ENCODE measurements at regions not wholly inside any gene's neighbourhood (a gene's known extent, or its start where the extent isn't known, plus 50 kb on each side); places are given as distances from the start of the nearest gene placed in this dataset.

- H3K4me3 ChIP-seq = no peak overlapping the region
- no peak for DNase-seq
- no peak overlapping the region for H3K27ac ChIP-seq
- no peaks in the 10 kb centered on the region for H3K27me3 ChIP-seq
- H3K9me3 ChIP-seq = peaks cover 0 to 3% (median 0%) of the 10 kb centered on the region in 3 donors
- H3K4me1 ChIP-seq = no peaks in the 10 kb centered on the region
- peaks cover 0 to 5% (median 0%) of the 10 kb centered on the region in 3 donors for H3K36me3 ChIP-seq
- intact Hi-C loops (cut with DNase I; ENCODE audit: low total_unique reads) = no loop called here
- no peak for TF ChIP-seq CTCF (IDR thresholded peaks at IDR 0.05)
Observed at GRCh38 chr3:40961104-40961857, 238.0 kb upstream of the CTNNB1 start.

DNA sequence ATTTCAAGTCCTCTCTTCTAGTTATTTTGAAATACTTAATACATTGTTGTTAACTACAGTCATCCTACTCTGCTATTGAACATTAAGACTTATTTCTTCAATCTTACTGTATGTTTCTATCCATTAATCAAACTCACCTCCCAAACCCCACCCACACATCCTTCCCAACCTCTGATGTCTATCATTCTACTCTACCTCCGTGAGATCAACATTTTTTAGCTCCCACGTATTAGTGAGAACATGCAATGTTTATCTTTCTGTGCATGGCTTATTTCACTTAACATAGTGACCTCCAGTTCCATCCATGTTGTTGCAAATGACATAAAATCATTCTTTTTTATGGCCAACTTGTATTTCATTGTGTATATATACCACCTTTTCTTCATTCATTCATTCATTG is 236.6 kb upstream of the CTNNB1 start:
- intact Hi-C loops (cut with DNase I; ENCODE audit: low total_unique reads) = no loop called here
- Histone ChIP-seq H3K36me3 (peaks cover 0 to 5% (median 0%) of the 10 kb centered on the region in 3 donors), H3K4me1 (no peaks in the 10 kb centered on the region), H3K9me3 (peaks cover 0 to 3% (median 0%) of the 10 kb centered on the region in 3 donors), H3K4me3 (no peak overlapping the region), H3K27me3 (no peaks in the 10 kb centered on the region), H3K27ac (no peak overlapping the region)
- no peak for TF ChIP-seq CTCF (IDR thresholded peaks at IDR 0.05)
- no peak for DNase-seq

DNA sequence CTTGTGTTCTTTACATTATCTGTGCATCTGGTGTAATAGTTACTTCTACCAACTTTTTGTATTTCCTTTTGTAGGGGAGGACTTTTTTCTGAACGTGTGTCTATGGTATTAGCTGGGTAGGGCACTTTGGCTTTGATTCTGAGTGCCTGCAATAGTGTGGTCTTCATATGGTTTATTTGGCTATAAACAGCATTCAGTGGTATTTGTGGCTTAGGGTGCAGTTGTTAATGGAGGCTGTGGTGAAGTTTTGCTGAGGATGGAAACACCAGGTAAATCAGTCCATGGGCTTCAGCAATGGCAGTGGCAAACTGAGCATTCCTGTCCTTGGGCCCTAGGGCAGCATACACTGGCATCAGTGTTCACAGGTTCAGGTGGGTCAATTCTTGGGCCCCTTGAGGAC is 230.6 kb upstream of the CTNNB1 start:
- no peak for DNase-seq
- no peak for TF ChIP-seq CTCF (IDR thresholded peaks at IDR 0.05)
- H3K27me3 ChIP-seq = no peaks in the 10 kb centered on the region
- H3K36me3 ChIP-seq = peaks cover 0 to 2% (median 0%) of the 10 kb centered on the region in 3 donors
- intact Hi-C loops (cut with DNase I; ENCODE audit: low total_unique reads) = no loop called here
- peaks cover 0 to 35% (median 31%) of the 10 kb centered on the region in 4 donors for H3K4me1 ChIP-seq
- H3K9me3 ChIP-seq = peaks cover 0 to 3% (median 0%) of the 10 kb centered on the region in 3 donors
- H3K4me3 ChIP-seq = no peak overlapping the region
- H3K27ac ChIP-seq = no peak overlapping the region

GRCh38 chr3:40969341-40969740 is 230.0 kb upstream of the CTNNB1 start:
- no peak for DNase-seq
- Histone ChIP-seq H3K9me3 (peaks cover 0 to 1% (median 0%) of the 10 kb centered on the region in 3 donors), H3K36me3 (no peaks in the 10 kb centered on the region), H3K27me3 (no peaks in the 10 kb centered on the region), H3K4me1 (peaks cover 0 to 41% (median 31%) of the 10 kb centered on the region in 4 donors), H3K4me3 (no peak overlapping the region), H3K27ac (no peak overlapping the region)
- intact Hi-C loops (cut with DNase I; ENCODE audit: low total_unique reads) = no loop called here
- no peak for TF ChIP-seq CTCF (IDR thresholded peaks at IDR 0.05)

DNA sequence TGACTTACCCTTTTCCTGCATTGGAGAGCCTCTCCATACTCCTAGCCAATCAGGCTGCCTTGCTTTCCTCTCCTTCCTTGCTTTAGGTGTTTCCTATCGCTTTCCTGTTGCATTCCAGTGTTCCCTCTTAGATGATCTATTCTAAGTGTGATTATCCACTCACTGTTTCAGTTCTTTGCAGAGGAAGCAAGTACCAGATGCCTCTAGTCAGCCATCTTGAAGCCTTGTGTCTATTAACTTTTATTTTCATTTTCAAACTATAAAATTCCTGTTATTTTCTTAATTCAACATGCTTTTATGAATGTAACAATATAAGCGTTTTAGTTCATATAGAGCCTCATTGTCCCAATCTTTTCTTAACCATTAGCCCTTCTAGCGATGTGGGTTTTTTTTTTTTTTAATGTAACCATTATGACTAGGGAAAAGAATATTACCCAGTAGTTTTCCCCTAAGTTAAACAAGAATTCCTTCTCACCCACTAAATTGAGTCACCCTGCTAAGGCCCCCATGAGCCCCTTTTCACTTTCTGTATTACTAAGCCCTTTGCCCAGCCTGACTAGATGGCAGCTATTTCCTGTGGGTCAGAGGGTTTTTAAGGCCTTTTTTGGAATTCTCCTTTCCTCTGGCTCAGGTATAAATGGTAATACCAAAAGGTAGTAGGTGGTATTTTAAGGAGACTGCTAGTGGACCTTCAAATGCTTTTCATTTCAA is 229.4 kb upstream of the CTNNB1 start:
- intact Hi-C loops (cut with DNase I; ENCODE audit: low total_unique reads) = loop anchor here (2.0 kb wide), 1 partner anchor 31 kb away; no protein-coding TSS in a partner anchor

More for the DNA sequence above, 229.4 kb upstream of the CTNNB1 start:
- DNase-seq = no peak
- H3K9me3 ChIP-seq = no peaks in the 10 kb centered on the region
- peaks cover 0 to 46% (median 33%) of the 10 kb centered on the region in 4 donors for H3K4me1 ChIP-seq
- no peaks in the 10 kb centered on the region for H3K27me3 ChIP-seq
- TF ChIP-seq CTCF (IDR thresholded peaks at IDR 0.05) = no peak
- no peak overlapping the region for H3K27ac ChIP-seq
- no peaks in the 10 kb centered on the region for H3K36me3 ChIP-seq
- H3K4me3 ChIP-seq = no peak overlapping the region
